Small intestine (tissue), 7 donors: ENCODE measurements at regions not wholly inside any gene's neighbourhood (a gene's known extent, or its start where the extent isn't known, plus 50 kb on each side); places are given as distances from the start of the nearest gene placed in this dataset.

Experiments used
- DNase-seq, 2 donors: peaks; one replicate each; pipeline versions ENCODE4 v3.0.0 to v3.0.0-alpha.2; 2013
- FAIRE-seq: peaks from 2 replicates; lab custom pipeline; 2012; peaks lifted over from hg19 to GRCh38; lab: Jason Lieb, UNC
- H3K27ac ChIP-seq, 3 donors: one replicate each; pipeline ENCODE4 v1.5.1; 2013; ENCODE audit warnings: low read length in 2 of 3, mild to moderate bottlenecking in 2 of 3, control low read depth in 1 of 3, inconsistent platforms in 1 of 3, low read depth in 1 of 3, moderate library complexity in 1 of 3
- H3K27me3 ChIP-seq, 3 donors: one replicate each; pipeline ENCODE4 v1.6.1; 2013; ENCODE audit warnings: low read length in 3 of 3, inconsistent platforms in 1 of 3; ENCODE audit not compliant: control insufficient read depth in 3 of 3, insufficient read depth in 3 of 3
- H3K36me3 ChIP-seq, 3 donors: one replicate each; pipeline ENCODE4 v1.6.1; 2013; ENCODE audit warnings: low read length in 3 of 3, inconsistent platforms in 1 of 3, low read depth in 1 of 3, mild to moderate bottlenecking in 1 of 3, moderate library complexity in 1 of 3; ENCODE audit not compliant: control insufficient read depth in 3 of 3, insufficient read depth in 2 of 3
- H3K4me1 ChIP-seq, 3 donors: one replicate each; pipeline ENCODE4 v1.6.1; 2013; ENCODE audit warnings: low read length in 2 of 3, inconsistent platforms in 1 of 3, low read depth in 1 of 3, mild to moderate bottlenecking in 1 of 3, moderate library complexity in 1 of 3; ENCODE audit not compliant: control insufficient read depth in 3 of 3, insufficient read depth in 2 of 3
- H3K4me3 ChIP-seq, 3 donors: one replicate each; pipeline ENCODE4 v1.5.1; 2013; ENCODE audit warnings: low read length in 3 of 3, control low read depth in 1 of 3, inconsistent platforms in 1 of 3, low read depth in 1 of 3, mild to moderate bottlenecking in 1 of 3, moderate library complexity in 1 of 3
- H3K9me3 ChIP-seq, 2 donors: one replicate each; pipeline ENCODE4 v1.6.1; 2013; ENCODE audit warnings: low read depth in 1 of 2, low read length in 1 of 2; ENCODE audit not compliant: control insufficient read depth in 2 of 2, insufficient read depth in 1 of 2
- WGBS, 3 donors: extraction: QIAGEN DNeasy Blood & Tissue Kit; methylation state at CpG; one replicate each; pipeline ENCODE4 v1.1.7; 2013; 5-methylcytosine and 5-hydroxymethylcytosine counted together
- donor health status: healthy with polysubstance abuse.
- donor health status: control.
- donor health status: control.
- donor health status: Bipolar disorder and iron deficiency.
- donor health status: healthy.

DNA sequence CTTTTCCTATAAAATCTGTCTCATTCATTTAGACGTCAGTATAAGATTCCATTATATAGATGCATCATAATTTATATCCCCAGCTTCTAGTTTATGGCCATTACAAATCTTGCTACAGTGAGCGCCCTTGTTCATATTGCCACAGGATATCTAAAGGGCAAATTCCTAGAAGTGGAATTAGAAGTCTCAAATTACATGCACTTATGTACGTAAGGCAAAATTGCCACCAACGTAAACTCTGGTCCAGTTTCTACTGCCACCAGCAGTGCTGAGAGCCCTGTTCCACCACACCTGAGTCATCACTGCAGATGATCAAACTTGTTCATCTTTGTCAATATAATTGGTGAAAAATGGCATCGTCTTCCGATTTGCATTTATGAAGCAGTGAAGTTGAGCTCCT, 90.9 kb upstream of the ID2 start:
- H3K4me1 ChIP-seq, result peaks cover 0 to 12% (median 0%) of the 10 kb centered on the region in 3 donors
- H3K9me3 ChIP-seq, result no peaks in the 10 kb centered on the region
- FAIRE-seq (no peak), DNase-seq (peak in 1 of 2 donors; percentile 63)
- WGBS, 3 donors, result 81 to 85% (median 83%) methylated on average over 6 of the region's 6 CpGs
- no peak overlapping the region for H3K4me3 ChIP-seq
- no peaks in the 10 kb centered on the region for H3K27me3 ChIP-seq
- no peaks in the 10 kb centered on the region for H3K36me3 ChIP-seq
- no peak overlapping the region for H3K27ac ChIP-seq

DNA sequence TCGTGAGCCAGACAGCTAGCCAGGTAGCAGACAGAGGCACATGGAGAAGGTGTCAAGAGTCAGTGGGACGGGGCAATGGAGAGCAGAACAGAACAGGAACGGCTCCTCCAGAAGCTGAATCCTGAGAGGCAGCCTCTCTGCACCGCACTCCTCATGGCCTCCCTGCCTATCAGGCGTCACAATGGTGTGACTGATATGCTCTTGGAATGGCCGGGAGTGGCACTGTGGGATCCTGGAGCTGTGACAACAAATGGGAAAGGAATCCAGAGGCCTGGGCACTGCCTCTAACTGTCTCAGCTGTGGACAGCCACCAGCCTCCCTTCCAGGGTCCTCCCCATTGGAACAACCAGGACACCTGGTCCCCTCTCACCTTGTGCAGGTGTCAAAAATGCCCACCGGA, 89.1 kb upstream of the ID2 start:
- Histone ChIP-seq H3K27me3 (no peaks in the 10 kb centered on the region), H3K4me3 (no peak overlapping the region), H3K9me3 (no peaks in the 10 kb centered on the region), H3K4me1 (peaks cover 0 to 19% (median 0%) of the 10 kb centered on the region in 3 donors), H3K27ac (no peak overlapping the region), H3K36me3 (no peaks in the 10 kb centered on the region)
- DNase-seq (peak; percentile 28 to 48), FAIRE-seq (no peak)
- WGBS, 3 donors, result 58 to 74% (median 65%) methylated on average over 7 of the region's 7 CpGs

DNA sequence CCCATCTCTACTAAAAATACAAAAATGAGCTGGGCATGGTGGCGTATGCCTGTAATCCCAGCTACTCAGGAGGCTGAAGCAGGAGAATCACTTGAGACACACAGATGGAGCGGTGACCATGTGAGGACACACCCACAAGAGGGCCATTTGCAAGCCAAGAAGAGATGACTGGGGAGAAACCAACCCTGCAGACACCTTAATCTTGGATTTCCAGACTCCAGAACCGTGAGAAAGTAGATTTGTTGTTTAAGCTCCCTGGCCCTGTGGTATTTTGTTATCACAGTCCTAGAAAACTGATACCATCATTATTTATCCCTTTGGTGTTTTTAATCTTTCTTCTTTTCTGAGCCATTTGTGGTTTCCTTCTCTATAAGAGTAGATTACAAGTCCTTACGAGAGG, 88.6 kb upstream of the ID2 start:
- no peaks in the 10 kb centered on the region for H3K27me3 ChIP-seq
- DNase-seq, result no peak
- no peak for FAIRE-seq

DNA sequence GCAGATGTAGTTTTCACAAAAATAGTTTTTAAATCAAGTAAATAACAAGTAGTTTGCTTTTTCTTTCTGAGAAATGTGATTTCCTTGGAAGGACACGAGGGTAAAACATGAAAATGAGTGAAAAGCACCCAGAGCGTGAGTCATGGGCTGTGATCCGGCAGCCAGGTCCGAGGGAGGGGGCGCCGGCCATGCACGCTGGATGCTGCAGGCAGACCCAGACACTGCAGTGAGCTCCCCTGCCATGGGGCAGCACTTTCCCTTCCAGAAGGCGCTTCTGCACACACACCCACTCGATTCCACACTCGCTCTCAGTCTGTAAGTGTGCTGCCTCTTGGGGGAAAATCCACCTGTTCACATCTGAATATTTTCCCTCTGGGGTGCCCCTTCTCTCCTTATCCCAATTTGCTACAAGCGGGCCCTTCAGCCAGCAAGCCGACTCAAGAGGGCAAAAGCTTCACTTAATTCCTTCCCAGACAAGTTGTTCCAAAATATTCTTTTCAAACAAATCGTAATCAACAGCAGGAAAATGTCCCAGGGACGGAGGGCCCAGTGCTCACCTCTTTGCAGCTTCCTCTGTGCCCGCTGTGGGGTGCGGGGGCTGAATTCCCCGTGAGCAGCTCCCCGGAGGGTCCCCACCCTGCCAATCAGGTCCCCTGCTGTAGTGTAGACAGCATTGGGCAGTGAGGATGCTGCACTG, 87.0 kb upstream of the ID2 start:
- 85 to 89% (median 88%) methylated on average over 18 of the region's 18 CpGs for WGBS, 3 donors
- H3K27me3 ChIP-seq, result no peaks in the 10 kb centered on the region

More for the DNA sequence above, 88.6 kb upstream of the ID2 start:
- H3K4me1 ChIP-seq, result peaks cover 0 to 25% (median 0%) of the 10 kb centered on the region in 3 donors
- no peaks in the 10 kb centered on the region for H3K36me3 ChIP-seq
- WGBS, 3 donors, result 87 to 92% (median 89%) methylated on average over 4 of the region's 4 CpGs
- H3K4me3 ChIP-seq, result no peak overlapping the region
- H3K9me3 ChIP-seq, result no peaks in the 10 kb centered on the region
- no peak overlapping the region for H3K27ac ChIP-seq

DNA sequence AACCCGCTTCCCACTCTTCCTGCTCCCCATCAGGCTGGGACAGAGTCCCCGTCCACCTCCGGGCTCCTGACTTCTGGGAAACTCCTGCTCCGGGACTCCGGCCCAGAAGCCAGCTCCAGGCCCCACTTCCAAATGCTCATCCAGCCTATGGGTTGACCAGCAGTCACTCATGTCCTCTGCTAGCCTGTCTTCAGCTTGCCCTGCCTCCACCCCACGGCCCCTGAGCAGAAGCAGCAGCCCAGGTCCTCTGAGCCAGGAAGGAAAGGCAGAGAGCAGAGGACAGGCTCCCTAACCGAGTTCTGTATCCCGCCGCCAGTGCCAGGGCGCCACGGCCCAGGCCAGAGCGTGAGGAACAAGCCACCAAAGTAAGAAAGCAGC, 86.4 kb upstream of the ID2 start:
- no peaks in the 10 kb centered on the region for H3K9me3 ChIP-seq
- no peaks in the 10 kb centered on the region for H3K27me3 ChIP-seq
- no peaks in the 10 kb centered on the region for H3K36me3 ChIP-seq
- WGBS, 3 donors, result 90 to 93% (median 92%) methylated on average over 12 of the region's 12 CpGs
- H3K4me3 ChIP-seq, result no peak overlapping the region
- no peak for FAIRE-seq
- DNase-seq, result no peak
- peaks cover 0 to 42% (median 9%) of the 10 kb centered on the region in 3 donors for H3K4me1 ChIP-seq
- no peak overlapping the region for H3K27ac ChIP-seq

More for the DNA sequence above, 87.0 kb upstream of the ID2 start:
- Histone ChIP-seq H3K4me1 (peaks cover 0 to 37% (median 6%) of the 10 kb centered on the region in 3 donors), H3K9me3 (no peaks in the 10 kb centered on the region), H3K4me3 (no peak overlapping the region), H3K27ac (no peak overlapping the region), H3K36me3 (no peaks in the 10 kb centered on the region)
- DNase-seq (no peak), FAIRE-seq (no peak)

DNA sequence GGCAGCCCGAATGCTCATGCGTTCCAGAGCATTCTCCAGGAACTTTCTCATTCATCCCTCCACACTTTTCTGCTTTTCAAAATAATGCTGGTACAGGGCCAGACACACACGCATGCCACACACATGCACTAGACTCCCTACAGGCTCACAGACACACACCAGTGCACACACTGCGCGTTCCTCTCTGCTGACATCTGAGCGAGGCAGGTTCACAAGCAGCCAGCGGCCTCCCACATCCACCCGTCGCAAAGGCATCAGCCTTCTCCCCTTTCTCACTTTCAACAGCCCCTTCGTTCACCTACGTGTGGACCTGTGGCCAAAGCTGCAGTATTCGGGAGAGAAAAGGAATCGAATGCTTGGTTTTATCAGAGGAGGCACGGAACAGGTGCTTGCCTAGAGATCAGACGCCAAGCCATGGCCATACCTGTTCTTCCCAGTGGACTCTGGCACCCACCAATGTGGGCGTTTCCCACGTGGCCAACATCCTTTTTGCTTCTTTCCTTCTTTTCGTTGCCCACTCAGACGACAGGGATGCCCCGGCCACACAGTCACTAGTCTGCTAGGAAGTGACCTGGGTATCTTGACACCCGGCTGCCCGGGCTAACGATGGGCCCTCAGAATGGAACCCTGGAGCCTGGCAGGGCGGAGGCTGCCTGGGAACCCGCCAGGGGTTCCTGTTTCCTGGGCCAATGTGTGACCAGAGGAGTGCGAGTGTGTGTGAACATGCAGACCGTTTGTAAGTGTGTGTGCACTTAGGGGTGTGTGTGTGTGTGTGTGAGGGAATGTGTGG, 85.8 kb upstream of the ID2 start:
- peaks cover 0 to 44% (median 9%) of the 10 kb centered on the region in 3 donors for H3K4me1 ChIP-seq
- H3K9me3 ChIP-seq, result no peaks in the 10 kb centered on the region
- H3K27ac ChIP-seq, result no peak overlapping the region
- peak in 1 of 2 donors; percentile 24 for DNase-seq
- no peak for FAIRE-seq
- 61 to 84% (median 73%) methylated on average over 27 of the region's 27 CpGs for WGBS, 3 donors
- H3K27me3 ChIP-seq, result no peaks in the 10 kb centered on the region
- H3K4me3 ChIP-seq, result no peak overlapping the region
- no peaks in the 10 kb centered on the region for H3K36me3 ChIP-seq

DNA sequence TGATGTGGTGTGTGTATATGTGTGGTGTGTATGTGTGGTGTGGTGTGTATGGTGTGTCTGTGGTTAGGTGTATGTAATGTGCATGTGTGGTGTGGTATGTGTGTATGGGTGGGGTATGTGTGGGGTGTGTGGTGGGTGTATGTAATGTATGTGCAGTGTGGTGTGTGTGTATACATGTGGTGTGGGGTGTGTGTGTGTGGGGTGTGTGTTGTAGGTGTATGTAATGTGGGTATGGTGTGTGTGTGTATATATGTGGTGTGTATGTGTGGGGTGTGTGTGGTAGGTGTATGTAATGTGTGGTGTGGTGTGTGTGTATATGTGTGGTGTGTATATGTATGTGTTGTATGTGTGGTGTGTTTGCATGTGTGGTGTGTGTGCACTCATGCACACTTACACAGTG, 84.8 kb upstream of the ID2 start:
- Histone ChIP-seq H3K4me1 (peaks cover 0 to 45% (median 9%) of the 10 kb centered on the region in 3 donors), H3K27me3 (no peaks in the 10 kb centered on the region), H3K4me3 (no peak overlapping the region), H3K27ac (peak overlapping the region in 1 of 3 donors; percentile 85), H3K9me3 (no peaks in the 10 kb centered on the region), H3K36me3 (no peaks in the 10 kb centered on the region)
- FAIRE-seq, result no peak
- DNase-seq, result no peak

DNA sequence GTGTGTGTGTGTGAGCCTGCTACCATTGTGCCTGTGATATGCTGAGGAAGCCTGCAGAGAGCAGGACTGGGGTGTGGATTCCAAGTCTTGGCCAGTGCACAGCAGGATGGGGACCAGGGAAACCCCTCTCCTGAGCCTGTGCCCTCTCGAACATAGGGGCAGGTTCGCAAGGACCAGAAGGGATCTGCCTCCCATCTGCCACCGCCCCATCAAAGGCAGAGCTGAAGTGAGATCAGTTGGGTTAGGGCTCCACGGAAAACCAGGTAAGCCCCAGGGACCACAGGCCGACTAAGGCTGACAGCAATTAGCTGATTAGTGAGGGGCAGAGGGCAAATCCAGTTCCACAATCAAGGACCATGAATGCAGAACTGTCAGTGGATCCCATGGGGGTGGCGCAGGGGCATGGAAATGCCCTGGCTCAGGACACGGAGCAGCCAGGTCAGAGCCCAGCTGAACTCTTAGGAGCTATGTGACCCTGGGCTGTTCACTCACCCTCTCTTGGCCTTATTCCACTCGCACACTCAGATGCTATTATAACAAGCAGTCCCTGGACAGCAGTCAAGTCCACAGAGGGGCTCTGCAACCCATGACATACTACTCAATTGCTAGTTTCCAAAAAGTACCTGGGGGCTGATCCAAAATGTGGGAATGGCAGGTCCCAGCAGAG, 84.2 kb upstream of the ID2 start:
- FAIRE-seq (no peak), DNase-seq (peak; percentile 27 to 79)
- Histone ChIP-seq H3K27me3 (no peaks in the 10 kb centered on the region), H3K4me1 (peaks cover 0 to 43% (median 9%) of the 10 kb centered on the region in 3 donors), H3K27ac (peak overlapping the region in 1 of 3 donors; percentile 85), H3K9me3 (no peaks in the 10 kb centered on the region), H3K36me3 (no peaks in the 10 kb centered on the region), H3K4me3 (no peak overlapping the region)
- 78 to 87% (median 79%) methylated on average over 8 of the region's 8 CpGs for WGBS, 3 donors
